GM12874 (cell line): ENCODE measurements at regions not wholly inside any gene's neighbourhood (a gene's known extent, or its start where the extent isn't known, plus 50 kb on each side); places are given as distances from the start of the nearest gene placed in this dataset.

Source experiments
- CTCF ChIP-seq: IDR thresholded peaks from 2 replicates; pipeline ENCODE4 v1.5.1; 2011; ENCODE audit warnings: low read depth, mild to moderate bottlenecking, control low read depth, low read length, moderate library complexity; ENCODE audit not compliant: insufficient read depth

- TF ChIP-seq CTCF, result no peak
These were observed 87.9 kb upstream of the PTER start for GRCh38 chr10:16348891-16349290.

GRCh38 chr10:16352146-16352545 is 84.7 kb upstream of the PTER start:
- no peak for TF ChIP-seq CTCF

- TF ChIP-seq CTCF, result no peak
These were observed 76.8 kb upstream of the PTER start for GRCh38 chr10:16360001-16360400.

- no peak for TF ChIP-seq CTCF
These were observed 76.4 kb upstream of the PTER start for GRCh38 chr10:16360425-16360824.

- TF ChIP-seq CTCF, result no peak
These were observed 75.7 kb upstream of the PTER start for GRCh38 chr10:16361086-16361485.

GRCh38 chr10:16363741-16364140 is 73.1 kb upstream of the PTER start:
- no peak for TF ChIP-seq CTCF

- TF ChIP-seq CTCF, result no peak
These were observed 69.1 kb upstream of the PTER start for GRCh38 chr10:16367621-16368292.
